GM19351 (cell line): ENCODE measurements at regions not wholly inside any gene's neighbourhood (a gene's known extent, or its start where the extent isn't known, plus 50 kb on each side); places are given as distances from the start of the nearest gene placed in this dataset.
A peak's percentile ranks its signal among the peaks of the same experiment; 100 is the strongest.
"Not testable (repeated sequence)": the region's sequence is repeated elsewhere in the genome, so short reads cannot be mapped to it uniquely, and the experiment has no call there.

Experiments
- ATAC-seq: cut with Tn5 transposase; IDR thresholded peaks from one replicate; pipeline ENCODE4 v1.9.1; 2021; ENCODE audit warnings: mild to moderate bottlenecking, moderate library complexity; ENCODE audit not compliant: unreplicated experiment

GRCh38 chr15:21357056-21357455 lies 83.2 kb downstream of the POTEB3 start:
- not testable (repeated sequence) for ATAC-seq

GRCh38 chr15:21355944-21356343 lies 84.4 kb downstream of the POTEB3 start:
- ATAC-seq = not testable (repeated sequence)

- not testable (repeated sequence) for ATAC-seq
These were observed 85.7 kb downstream of the POTEB3 start for GRCh38 chr15:21354597-21354996.

- ATAC-seq = not testable (repeated sequence)
These were observed 87.5 kb downstream of the POTEB3 start for GRCh38 chr15:21352670-21353318.

GRCh38 chr15:21344960-21345359 lies 95.3 kb downstream of the POTEB3 start:
- not testable (repeated sequence) for ATAC-seq

- ATAC-seq = not testable (repeated sequence)
These were observed 95.8 kb downstream of the POTEB3 start for GRCh38 chr15:21344500-21344899.

GRCh38 chr15:21337028-21337427 lies 103.3 kb downstream of the POTEB3 start:
- ATAC-seq = not testable (repeated sequence)

GRCh38 chr15:21324720-21325460 lies 115.4 kb downstream of the POTEB3 start:
- ATAC-seq = not testable (repeated sequence)

GRCh38 chr15:21284353-21284752 lies 155.9 kb downstream of the POTEB3 start:
- peak; percentile 61 for ATAC-seq

- peak; percentile 88 for ATAC-seq
These were observed 157.1 kb downstream of the POTEB3 start for GRCh38 chr15:21283210-21283609.

- ATAC-seq = not testable (repeated sequence)
These were observed 160.0 kb downstream of the POTEB3 start for GRCh38 chr15:21280272-21280671.

- peak; percentile 71 for ATAC-seq
These were observed 167.9 kb downstream of the POTEB3 start for GRCh38 chr15:21272176-21272982.

- no peak for ATAC-seq
These were observed 168.7 kb downstream of the POTEB3 start for GRCh38 chr15:21271566-21271965.

GRCh38 chr15:21270474-21270873 lies 169.8 kb downstream of the POTEB3 start:
- ATAC-seq = no peak

- ATAC-seq = not testable (repeated sequence)
These were observed 170.6 kb downstream of the POTEB3 start for GRCh38 chr15:21269673-21270072.

GRCh38 chr15:21269121-21269520 lies 171.2 kb downstream of the POTEB3 start:
- no peak for ATAC-seq

- ATAC-seq = no peak
These were observed 171.8 kb downstream of the POTEB3 start for GRCh38 chr15:21268436-21268940.

- no peak for ATAC-seq
These were observed 172.5 kb downstream of the POTEB3 start for GRCh38 chr15:21267671-21268395.

- no peak for ATAC-seq
These were observed 173.1 kb downstream of the POTEB3 start for GRCh38 chr15:21267226-21267625.

GRCh38 chr15:21265628-21266027 lies 174.7 kb downstream of the POTEB3 start:
- not testable (repeated sequence) for ATAC-seq
